ENCODE measurements at regions not wholly inside any gene's neighbourhood (a gene's known extent, or its start where the extent isn't known, plus 50 kb on each side); places are given as distances from the start of the nearest gene placed in this dataset.

GRCh38 chr3:127393131-127393820, 105.4 kb upstream of the PRR20G start:
- no peak overlapping the region for H3K56ac ChIP-seq (ENCODE audit: insufficient read length, low read depth, low read length)
- no peak overlapping the region for H2BK12ac ChIP-seq (ENCODE audit: insufficient read length, low read depth, low read length)
- no peak overlapping the region for H3K4ac ChIP-seq (ENCODE audit: low read depth, low read length)
- no peaks in the 10 kb centered on the region for H3K79me2 ChIP-seq (ENCODE audit: insufficient read depth, low read length)
- Mint-ChIP-seq H3K4me3 (no peak overlapping the region), H3K27me3 (ENCODE audit: low read depth) (peaks cover under 1% of the 10 kb centered on the region), H3K36me3 (ENCODE audit: insufficient read depth in 1 of 3, low read depth in 3 of 3) (no peaks in the 10 kb centered on the region; a peak in 1 of 7 replicates), H3K27ac (no peak overlapping the region), H3K4me1 (peaks cover 46 to 56% of the 10 kb centered on the region in 2 experiments), H3K9me3 (no peaks in the 10 kb centered on the region; a peak in 1 of 5 replicates)
- peak overlapping the region; percentile 7 for H3K18ac ChIP-seq (ENCODE audit: insufficient read length, low read depth, low read length)
- no peak overlapping the region for H4K8ac ChIP-seq (replicated peaks; ENCODE audit: insufficient read length, low read depth, low read length)
- H4K5ac ChIP-seq (ENCODE audit: insufficient read length, low read depth, low read length): no peak overlapping the region
- DNase-seq: no peak
- H3T11ph ChIP-seq (ENCODE audit: low read length): no peak overlapping the region
- H3K23ac ChIP-seq (ENCODE audit: insufficient read length, low read depth, low read length): no peak overlapping the region
- H3K4me2 ChIP-seq (ENCODE audit: insufficient read depth, insufficient read length, low read length): no peak overlapping the region
- no peak overlapping the region for H2AFZ ChIP-seq (ENCODE audit: low read length)
- H4K91ac ChIP-seq (ENCODE audit: insufficient read length, low read depth, low read length): no peak overlapping the region
- H3K9ac ChIP-seq (ENCODE audit: extremely low read depth, insufficient read length, low read length): no peak overlapping the region
- no peak for TF ChIP-seq CTCF (conservative IDR thresholded peaks at IDR 0.05)
- no peak overlapping the region for H2BK5ac ChIP-seq (ENCODE audit: insufficient read length, low read length)
- no peaks in the 10 kb centered on the region for H3K9me3 ChIP-seq (ENCODE audit: control insufficient read depth, low read depth, low read length)
- WGBS (ENCODE audit: extremely low coverage, insufficient read length, low lambda C conversion rate): no CpG with 5 or more reads among the region's 5 CpGs
- H3K27ac ChIP-seq (ENCODE audit: insufficient read length, low read depth, low read length): no peak overlapping the region
- no peak overlapping the region for H2BK20ac ChIP-seq (ENCODE audit: low read depth, low read length, poor library complexity, severe bottlenecking)
- no peaks in the 10 kb centered on the region for H3K23me2 ChIP-seq (ENCODE audit: insufficient read length, low read depth, low read length, poor library complexity, severe bottlenecking)
- no peaks in the 10 kb centered on the region for H4K20me1 ChIP-seq (ENCODE audit: control insufficient read depth, insufficient read depth, insufficient read length)
- H3K79me1 ChIP-seq (ENCODE audit: insufficient read depth, low read depth, low read length, poor library complexity, severe bottlenecking): no peaks in the 10 kb centered on the region
- H2BK120ac ChIP-seq (ENCODE audit: low read depth, low read length, poor library complexity, severe bottlenecking): no peak overlapping the region
- H3K14ac ChIP-seq (ENCODE audit: insufficient read depth, low read length): 0 out of 2 replicates have a peak overlapping the region, but pooled peaks have one; percentile 6
- peaks cover 3% of the 10 kb centered on the region; the same call in 1 of the 2 replicates for H3K4me1 ChIP-seq (ENCODE audit: insufficient read depth, low read length)
- H3K27me3 ChIP-seq (ENCODE audit: insufficient read depth, low read length): no peaks in the 10 kb centered on the region
- H2BK15ac ChIP-seq (ENCODE audit: low read depth, low read length): no peak overlapping the region
- no peak overlapping the region for H2AK5ac ChIP-seq (ENCODE audit: insufficient read length, low read length)
